ENCODE measurements at regions not wholly inside any gene's neighbourhood (a gene's known extent, or its start where the extent isn't known, plus 50 kb on each side); places are given as distances from the start of the nearest gene placed in this dataset.
"Not testable (repeated sequence)": the region's sequence is repeated elsewhere in the genome, so short reads cannot be mapped to it uniquely, and the experiment has no call there.

- no peak for DNase-seq
Observed at GRCh38 chr11:90594658-90595057, 371.8 kb upstream of the CHORDC1 start.

DNA sequence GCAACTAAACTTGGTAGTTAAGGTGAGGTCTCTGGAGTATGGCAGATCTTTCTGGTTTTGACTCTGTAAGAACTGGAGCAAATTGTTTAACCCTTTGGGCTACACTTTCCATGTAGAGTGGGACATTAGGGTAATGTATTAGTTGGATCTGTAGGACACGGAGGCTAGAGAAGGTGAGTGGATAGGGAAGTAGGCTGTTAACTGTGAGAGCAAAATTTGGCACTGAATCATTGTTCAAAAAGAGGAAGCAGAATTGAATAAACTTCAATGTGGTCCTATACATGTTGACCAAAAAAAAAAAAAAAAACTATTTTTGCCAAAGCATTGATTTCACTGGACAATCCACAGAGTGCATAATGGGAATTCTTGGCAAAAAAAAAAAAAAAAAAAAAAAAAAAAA lies 370.2 kb upstream of the CHORDC1 start:
- no peak for DNase-seq

DNA sequence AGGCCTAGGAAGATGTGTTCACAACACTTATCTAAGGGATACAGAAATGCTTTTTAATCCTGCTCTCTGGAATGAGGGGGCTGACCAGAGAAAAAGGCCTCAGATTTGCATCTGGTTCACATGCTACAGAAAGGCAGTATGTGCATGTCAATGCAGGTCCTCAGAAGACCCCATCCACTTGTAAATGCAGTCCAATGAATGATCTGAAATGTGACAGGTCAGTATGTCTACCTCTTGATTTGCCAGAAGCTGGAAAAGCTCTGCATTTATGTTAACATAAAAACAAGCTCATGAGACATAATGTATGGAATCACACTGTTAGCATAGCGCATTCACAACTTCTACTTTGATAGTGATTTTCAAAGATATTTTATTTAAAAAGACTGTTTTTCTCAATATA lies 367.4 kb upstream of the CHORDC1 start:
- no peak for DNase-seq

DNA sequence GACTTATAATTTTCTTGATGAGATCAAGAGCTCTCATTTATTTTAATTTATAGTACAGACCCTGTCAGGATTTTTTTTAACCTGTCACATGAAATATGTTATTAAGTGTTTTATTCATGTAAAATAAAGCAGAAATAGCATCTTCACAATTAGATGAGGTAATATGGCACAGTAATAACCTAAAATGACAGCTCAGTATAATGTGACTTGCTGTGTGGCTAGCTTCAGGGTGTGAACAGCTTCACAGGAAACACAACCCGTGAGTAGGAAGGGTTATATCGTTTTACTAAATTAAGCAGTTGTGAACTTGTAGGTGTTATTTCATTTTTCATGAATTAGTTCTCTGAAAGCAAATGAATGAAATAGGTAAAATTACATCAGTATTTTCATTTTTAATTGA lies 366.9 kb upstream of the CHORDC1 start:
- no peak for DNase-seq

DNA sequence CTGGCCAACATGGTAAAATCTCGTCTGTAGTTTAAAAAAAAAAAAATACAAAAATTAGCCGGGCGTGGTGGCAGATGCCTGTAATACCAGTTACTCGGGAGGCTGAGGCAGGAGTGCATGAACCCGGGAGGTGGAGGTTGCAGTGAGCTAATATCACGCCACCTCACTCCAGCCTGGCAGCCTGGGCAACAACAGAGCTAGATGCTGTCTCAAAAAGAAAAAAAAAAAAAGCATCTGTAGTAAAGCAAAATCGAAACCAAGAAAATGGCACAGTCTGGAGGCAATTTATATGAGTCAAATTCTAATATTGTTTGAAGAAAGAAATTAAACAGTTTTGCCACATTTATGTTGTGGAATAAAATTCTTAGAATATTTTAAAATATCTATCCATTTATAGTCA lies 365.0 kb upstream of the CHORDC1 start:
- DNase-seq, result no peak

- DNase-seq, result no peak
Observed at GRCh38 chr11:90585491-90585890, 362.6 kb upstream of the CHORDC1 start.

DNA sequence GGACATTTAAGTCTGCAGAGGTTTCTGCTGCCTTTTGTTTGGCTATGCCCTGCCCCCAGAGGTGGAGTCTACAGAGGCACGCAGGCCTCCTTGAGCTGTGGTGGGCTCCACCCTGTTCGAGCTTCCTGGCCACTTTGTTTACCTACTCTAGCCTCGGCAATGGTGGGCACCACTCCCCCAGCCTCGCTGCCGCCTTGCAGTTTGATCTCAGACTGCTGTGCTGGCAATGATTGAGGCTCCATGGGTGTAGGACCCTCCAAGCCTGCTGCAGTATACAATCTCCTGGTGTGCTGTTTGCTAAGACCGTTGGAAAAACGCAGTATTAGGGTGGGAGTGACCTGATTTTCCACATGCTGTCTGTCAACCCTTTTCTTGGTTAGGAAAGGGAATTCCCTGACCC lies 360.1 kb upstream of the CHORDC1 start:
- DNase-seq, result not testable (repeated sequence)

DNA sequence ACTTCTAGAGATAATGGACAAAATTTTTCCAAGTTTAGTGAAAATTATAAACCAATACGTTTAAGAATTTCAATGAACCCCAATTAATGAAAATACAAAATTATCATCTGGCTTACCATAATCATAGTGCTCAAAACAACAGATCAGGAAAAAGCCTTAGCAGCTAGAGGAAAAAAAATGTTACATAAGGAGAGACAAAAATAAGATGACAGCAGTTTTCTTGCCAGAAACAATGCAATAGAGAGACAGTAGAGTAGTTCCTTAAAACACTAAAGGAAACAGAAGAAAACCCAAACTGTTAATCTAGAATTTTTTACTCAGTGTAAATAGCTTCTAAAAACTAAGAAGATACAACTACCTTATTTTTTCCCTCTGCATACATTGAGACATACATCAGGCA lies 341.7 kb upstream of the CHORDC1 start:
- no peak for DNase-seq

GRCh38 chr11:90558328-90558865 lies 335.5 kb upstream of the CHORDC1 start:
- no peak for DNase-seq

GRCh38 chr11:90556606-90557005 lies 333.8 kb upstream of the CHORDC1 start:
- no peak for DNase-seq

DNA sequence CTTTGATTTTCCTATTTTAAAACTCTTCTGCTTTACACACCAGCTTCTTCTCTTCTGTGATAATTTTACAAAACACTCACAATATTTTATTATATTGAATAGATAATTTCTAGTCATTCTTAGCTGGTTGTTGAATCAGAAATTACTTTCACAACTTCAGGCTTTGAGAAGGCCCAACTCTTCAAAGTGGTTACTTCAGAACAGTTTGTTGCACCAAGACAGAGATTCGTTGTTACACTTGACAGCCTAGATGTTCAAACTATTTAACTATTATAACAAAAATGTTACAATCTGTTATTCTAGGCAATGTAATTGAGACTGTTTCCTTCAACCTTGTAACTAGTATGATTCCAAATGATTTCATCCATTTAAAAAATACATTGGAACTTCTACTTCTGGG lies 333.2 kb upstream of the CHORDC1 start:
- DNase-seq, result no peak

GRCh38 chr11:90555477-90555876 lies 332.6 kb upstream of the CHORDC1 start:
- DNase-seq, result no peak

- DNase-seq, result no peak
Observed at GRCh38 chr11:90542092-90542491, 319.2 kb upstream of the CHORDC1 start.

GRCh38 chr11:90536301-90536700 lies 313.5 kb upstream of the CHORDC1 start:
- no peak for DNase-seq

DNA sequence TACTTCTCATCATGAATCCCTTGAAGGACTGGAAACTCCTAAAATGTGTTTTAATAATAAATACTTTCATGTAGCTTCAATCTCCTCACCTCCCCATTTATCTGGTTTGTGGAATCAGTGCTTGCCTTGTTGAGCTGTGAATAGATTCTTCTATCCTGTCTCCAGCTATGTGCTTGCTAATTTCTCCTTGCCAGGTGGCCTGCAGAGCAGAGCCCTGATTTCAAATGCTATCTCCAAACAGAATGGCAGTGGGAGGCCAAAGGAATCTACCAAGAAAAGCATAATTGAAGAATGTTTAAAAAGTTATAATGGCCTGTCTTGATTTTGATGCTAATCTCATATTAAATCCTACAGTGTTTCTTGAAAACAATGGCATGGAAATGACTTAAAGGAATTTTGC lies 309.3 kb upstream of the CHORDC1 start:
- no peak for DNase-seq

GRCh38 chr11:90531001-90531400 lies 308.2 kb upstream of the CHORDC1 start:
- no peak for DNase-seq

DNA sequence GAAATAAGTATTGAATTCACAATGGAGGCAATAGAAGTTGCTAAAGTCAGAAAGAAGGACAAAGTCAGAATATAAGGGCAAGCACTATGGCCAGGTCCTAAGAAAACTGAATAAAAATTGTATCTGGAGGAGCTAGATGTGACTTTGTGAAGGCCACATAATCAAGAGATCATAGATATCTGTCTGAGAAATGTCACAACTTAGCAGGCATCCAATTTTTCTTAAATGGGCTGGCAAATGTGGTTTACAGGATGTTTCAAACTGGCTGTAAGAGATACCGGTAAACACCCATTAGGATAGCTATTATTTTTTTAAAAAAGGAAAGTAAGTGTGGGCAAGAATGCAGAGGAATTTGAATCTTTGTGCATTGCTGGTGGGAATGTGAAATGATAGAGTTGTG lies 303.1 kb upstream of the CHORDC1 start:
- DNase-seq, result no peak

DNA sequence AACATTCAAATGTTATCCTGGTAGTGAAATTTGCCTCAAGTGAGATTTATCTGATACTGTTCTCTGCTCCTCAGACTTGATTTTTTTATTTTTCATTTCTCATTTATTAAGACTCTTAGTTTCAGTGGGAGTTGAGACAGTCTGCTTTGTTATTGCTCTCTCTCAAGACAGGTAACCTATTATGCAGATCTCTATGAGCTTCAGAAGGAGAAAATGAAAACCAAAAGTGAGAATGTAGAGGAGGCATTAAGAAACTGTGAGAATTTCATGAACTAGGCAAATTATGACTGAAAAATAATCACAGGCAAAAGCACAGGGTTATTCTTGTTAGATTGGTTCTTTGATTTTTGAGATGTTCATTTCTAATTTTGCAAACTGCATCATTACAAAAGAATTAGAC lies 290.0 kb upstream of the CHORDC1 start:
- DNase-seq, result no peak

GRCh38 chr11:90510839-90511238 lies 288.0 kb upstream of the CHORDC1 start:
- no peak for DNase-seq

GRCh38 chr11:90500922-90501568 lies 278.2 kb upstream of the CHORDC1 start:
- DNase-seq, result no peak

DNA sequence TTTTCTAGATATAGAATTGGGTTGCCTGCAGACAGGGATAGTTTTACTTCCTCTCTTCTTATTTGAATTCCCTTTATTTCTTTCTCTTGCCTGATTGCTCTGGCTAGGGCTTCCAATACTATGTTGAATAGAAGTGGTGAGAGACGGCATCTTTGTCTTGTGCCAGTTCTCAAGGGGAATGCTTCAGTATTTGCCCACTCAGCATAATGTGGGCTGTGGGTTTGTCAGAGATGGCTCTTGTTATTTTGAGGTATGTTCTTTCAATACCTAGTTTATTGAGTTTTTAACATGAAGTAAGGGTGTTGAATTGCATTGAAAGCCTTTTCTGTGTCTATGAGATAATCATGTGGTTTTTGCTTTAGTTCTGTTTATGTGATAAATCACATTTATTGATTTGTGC lies 273.9 kb upstream of the CHORDC1 start:
- DNase-seq, result no peak

DNA sequence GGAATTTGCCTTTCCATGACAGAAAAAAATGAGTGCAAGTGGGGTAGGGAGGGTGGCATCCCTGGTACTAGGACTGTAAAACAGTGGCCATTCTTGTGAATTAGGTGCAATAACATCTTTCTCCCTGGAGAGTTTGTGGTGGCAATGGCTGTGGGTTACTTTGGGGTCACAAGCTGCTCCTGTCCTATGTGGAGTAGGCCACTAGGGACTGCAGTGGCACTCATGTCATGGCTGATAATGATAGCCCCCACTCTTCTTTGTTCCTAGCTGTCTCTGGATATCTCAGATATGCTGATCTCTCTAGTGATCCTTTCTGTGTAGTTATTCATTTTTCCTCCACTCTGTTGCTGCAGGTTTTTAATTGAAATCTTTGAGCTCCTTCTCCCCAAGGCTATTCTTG lies 270.5 kb upstream of the CHORDC1 start:
- no peak for DNase-seq

DNA sequence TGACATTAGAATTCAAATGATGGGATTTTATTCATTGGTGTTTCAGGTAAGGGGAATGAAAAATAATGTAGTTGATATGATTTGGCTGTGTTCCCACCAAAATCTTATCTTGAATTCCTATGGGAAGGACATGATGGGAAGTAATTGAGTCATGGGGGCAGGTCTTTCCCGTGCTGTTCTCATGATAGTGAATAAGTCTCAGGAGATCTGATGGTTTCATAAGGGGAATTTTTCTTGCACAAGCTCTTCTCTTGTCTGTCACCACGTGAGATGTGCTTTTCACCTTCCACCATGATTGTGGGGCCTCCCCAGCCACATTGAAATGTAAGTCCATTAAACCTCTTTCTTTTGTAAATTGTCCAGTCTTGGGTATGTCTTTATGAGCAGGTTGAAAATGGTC lies 268.6 kb upstream of the CHORDC1 start:
- no peak for DNase-seq

GRCh38 chr11:90476442-90477007 lies 253.7 kb upstream of the CHORDC1 start:
- DNase-seq, result no peak

GRCh38 chr11:90468923-90469322 lies 246.1 kb upstream of the CHORDC1 start:
- no peak for DNase-seq
